GM13977 (cell line): ENCODE measurements at regions not wholly inside any gene's neighbourhood (a gene's known extent, or its start where the extent isn't known, plus 50 kb on each side); places are given as distances from the start of the nearest gene placed in this dataset.

ENCODE experiments used
- DNase-seq: peaks from one replicate; pipeline ENCODE4 v3.0.0; 2012; ENCODE audit warnings: low spot score
- in situ Hi-C: fragments of 300-500 bp; cut with MboI; formaldehyde crosslinking; loops from one replicate; pipeline ENCODE4 v1.12.0; 2022; ENCODE audit warnings: low sequenced_read_pairs, low pct_unique_long_range_greater_than_20kb, mixed read lengths, inconsistent platforms; ENCODE audit not compliant: unreplicated experiment
- TF ChIP-seq, protein P1 (sequence below): IDR thresholded peaks from 2 replicates; pipeline ENCODE4 v1.5.1; 2012; ENCODE audit warnings: mild to moderate bottlenecking, control low read depth; ENCODE audit not compliant: insufficient read depth; ENCODE audit errors: extremely low read depth, missing control alignments

DNA sequence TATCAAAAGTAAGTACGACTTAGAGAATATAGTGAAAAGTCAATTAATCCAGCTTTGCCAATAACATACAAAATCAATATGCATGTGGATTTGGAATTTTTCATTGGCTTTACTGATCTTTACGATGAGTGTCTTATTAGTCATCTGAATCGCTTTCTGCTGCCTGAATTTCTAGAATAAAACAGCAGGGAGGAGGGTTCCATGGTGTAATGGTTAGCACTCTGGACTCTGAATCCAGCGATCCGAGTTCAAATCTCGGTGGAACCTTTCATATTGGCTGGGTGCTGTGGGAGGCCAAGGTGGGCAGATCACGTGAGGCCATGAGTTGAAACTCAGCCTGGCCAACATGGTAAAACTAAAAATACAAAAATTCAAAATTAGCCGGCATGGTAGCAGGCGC lies 448.8 kb downstream of the RNF144B start:
- DNase-seq = no peak
- TF ChIP-seq, protein P1, sequence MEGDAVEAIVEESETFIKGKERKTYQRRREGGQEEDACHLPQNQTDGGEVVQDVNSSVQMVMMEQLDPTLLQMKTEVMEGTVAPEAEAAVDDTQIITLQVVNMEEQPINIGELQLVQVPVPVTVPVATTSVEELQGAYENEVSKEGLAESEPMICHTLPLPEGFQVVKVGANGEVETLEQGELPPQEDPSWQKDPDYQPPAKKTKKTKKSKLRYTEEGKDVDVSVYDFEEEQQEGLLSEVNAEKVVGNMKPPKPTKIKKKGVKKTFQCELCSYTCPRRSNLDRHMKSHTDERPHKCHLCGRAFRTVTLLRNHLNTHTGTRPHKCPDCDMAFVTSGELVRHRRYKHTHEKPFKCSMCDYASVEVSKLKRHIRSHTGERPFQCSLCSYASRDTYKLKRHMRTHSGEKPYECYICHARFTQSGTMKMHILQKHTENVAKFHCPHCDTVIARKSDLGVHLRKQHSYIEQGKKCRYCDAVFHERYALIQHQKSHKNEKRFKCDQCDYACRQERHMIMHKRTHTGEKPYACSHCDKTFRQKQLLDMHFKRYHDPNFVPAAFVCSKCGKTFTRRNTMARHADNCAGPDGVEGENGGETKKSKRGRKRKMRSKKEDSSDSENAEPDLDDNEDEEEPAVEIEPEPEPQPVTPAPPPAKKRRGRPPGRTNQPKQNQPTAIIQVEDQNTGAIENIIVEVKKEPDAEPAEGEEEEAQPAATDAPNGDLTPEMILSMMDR = no peak
- in situ Hi-C loops = no loop called here

DNA sequence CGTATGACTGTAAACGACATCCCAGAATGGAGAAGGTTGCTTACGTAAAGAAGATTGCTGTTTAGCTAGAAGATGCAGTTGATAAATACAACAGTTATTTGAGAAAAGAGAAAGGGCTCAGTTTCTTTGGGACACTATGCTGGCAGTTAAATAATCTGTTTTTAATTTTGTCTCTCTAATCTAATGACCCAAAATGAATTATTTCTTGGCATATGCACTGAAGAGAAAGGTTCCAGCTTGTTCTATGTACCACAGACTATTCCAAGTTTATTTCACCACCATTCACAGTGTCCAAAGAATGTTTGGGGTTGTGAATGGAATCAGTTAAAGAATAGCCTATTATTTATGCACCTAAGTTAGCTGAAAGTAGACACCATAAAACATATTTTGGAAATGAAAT lies 449.9 kb downstream of the RNF144B start:
- TF ChIP-seq, protein P1 = no peak
- DNase-seq = no peak
- in situ Hi-C loops = no loop called here

DNA sequence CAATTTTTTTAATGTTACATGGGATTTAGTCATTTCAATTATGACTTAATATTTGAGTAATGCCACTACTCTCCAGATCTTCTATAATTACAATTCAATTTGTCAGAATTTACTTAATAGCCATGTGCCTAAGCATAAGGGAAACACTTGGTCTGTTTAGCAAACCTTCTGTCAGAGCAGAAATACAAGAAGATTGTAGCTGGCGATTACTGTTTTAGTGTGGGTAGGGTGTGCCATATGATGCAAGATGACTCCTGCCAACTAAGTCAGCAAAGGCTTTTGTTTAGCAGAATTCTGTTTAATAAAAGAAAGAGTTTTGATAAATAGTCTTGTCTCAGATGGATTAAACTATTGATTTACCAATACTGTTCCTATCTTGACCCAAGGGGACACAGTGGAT lies 455.4 kb downstream of the RNF144B start:
- in situ Hi-C loops = no loop called here
- DNase-seq = no peak
- TF ChIP-seq, protein P1 = no peak

DNA sequence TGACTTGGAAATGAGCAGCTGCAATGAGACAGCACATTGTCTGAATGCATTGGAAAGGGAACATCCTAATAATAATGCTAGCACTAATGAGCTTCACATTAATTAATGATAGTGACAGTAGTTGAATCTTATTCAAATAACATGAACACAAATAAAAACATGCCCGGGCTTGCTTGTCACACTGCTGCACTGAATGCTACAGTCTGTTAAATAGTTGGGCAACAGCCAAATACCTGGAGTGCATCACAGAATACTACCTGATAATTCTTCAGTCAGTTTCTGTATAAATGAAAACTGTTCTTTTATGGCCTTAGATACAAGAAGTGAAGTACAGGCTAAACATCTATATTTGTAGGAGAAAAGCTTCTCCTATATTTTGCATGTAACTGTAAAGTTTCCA lies 458.7 kb downstream of the RNF144B start:
- in situ Hi-C loops = no loop called here
- DNase-seq = no peak
- TF ChIP-seq, protein P1 = no peak

DNA sequence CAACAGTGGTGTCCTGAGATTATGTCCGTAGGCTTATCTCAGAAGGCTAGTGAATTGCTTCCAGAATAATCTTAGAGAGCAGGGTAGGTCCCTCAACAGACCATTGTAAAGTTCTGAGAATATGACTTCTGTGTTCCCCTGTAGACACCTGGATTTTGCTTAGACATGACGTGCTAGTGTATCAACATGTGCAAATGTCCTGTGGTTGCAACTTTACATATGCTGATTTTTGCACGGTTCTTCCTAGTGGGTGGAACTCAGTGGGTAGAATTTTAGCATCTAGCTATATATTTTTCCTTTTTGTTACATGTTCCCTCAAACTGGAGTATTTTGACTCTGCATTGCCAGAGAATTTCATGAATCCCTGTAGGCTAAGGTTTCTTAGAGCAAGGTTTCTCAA lies 459.2 kb downstream of the RNF144B start:
- TF ChIP-seq, protein P1 = no peak
- no peak for DNase-seq
- in situ Hi-C loops = no loop called here

DNA sequence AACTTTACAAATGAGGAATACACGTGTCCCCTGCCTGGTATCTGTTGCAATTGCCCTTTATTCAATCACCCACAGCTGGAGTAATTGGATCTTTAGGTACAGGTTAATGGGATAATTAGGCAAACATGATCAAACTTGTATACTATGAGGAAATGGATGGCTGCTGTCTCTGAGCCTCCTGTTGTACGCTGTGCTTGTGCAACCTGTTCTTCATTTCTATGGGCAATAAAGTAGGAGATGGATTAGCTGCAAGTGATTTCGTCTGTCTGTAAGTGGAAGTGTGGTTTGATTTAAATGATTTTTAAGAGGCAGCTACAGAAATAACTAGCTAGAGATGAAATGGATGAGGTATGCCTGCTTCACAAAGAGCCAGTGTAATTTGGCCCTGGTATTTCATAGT lies 474.1 kb downstream of the RNF144B start:
- in situ Hi-C loops = no loop called here
- no peak for DNase-seq
- TF ChIP-seq, protein P1 = no peak

DNA sequence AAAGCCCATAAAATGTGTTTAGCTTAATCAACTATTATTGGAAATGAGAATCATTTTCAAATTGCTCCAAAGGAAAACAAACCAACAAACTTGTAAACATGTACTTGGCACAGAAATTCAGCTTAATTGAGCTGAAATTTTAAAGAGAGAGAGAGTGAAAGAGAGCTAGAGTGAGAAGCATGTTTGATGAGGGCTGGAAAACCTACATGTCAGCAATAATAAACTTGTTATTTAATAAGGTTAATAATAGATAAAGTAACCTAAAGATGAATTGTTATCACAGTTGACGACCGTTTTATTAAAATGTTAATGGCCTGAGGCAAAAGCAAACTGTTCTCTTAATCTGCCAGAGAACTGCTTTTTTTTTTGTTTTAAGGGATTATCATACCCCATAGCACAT lies 496.1 kb downstream of the RNF144B start:
- in situ Hi-C loops = no loop called here
- DNase-seq = no peak
- TF ChIP-seq, protein P1 = no peak
